Dermis blood vessel endothelial cell (primary cell): ENCODE measurements at regions not wholly inside any gene's neighbourhood (a gene's known extent, or its start where the extent isn't known, plus 50 kb on each side); places are given as distances from the start of the nearest gene placed in this dataset.
"Not testable (repeated sequence)": the region's sequence is repeated elsewhere in the genome, so short reads cannot be mapped to it uniquely, and the experiment has no call there.

Source experiments
- DNase-seq: peaks from one replicate; pipeline ENCODE4 v3.0.0; 2010

DNA sequence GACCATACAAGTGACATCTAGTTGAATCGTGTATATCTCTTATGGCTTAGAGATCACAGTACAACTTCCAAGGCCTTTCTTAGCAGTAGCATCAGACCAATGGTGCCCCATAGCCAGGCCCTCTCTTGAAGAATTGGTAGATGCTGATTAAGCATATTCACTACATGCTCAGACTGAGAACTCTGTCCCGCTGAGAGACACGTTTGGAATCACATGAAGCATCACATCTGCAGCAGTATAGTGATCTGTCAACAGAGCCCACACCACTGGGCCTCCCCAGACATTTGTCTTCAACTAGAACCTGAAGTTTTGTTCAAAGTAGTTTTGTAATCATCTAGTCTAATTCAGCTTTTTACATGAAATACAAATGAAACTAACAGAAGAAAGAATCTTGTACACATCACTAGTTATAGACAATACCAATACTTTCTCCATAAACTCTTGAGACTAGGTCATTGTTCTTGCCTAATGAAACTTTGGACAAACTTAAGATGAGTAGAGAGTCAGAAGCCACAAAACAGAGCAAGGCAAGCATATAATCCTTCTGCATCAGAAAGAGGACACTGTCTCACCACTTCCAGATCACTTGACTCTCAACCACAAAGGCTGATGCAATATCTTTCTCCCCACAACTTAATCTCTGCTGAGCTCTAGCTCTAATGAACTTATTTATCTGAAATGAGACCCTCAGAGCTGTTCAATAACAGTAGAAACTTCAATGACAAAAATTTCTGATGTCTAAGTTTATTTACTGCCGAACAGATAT lies 182.7 kb downstream of the TBX18 start:
- DNase-seq = no peak

DNA sequence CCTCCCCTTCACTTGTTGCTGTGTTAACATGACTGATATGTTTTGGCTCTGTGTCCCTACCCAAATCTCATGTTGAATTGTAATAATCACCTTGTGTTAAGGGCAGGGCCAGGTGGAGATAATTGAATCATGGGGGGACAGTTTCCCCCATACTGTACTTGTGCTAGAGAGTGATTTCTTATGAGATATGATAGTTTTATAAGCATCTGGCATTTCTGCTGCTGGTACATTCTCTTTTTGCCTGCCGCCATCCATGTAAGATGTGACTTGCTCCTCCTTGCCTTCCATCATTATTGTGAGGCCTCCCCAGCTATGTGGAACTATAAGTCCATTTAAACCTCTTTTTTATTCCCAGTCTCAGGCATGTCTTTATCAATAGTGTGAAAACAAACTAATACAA lies 185.0 kb downstream of the TBX18 start:
- DNase-seq = no peak

DNA sequence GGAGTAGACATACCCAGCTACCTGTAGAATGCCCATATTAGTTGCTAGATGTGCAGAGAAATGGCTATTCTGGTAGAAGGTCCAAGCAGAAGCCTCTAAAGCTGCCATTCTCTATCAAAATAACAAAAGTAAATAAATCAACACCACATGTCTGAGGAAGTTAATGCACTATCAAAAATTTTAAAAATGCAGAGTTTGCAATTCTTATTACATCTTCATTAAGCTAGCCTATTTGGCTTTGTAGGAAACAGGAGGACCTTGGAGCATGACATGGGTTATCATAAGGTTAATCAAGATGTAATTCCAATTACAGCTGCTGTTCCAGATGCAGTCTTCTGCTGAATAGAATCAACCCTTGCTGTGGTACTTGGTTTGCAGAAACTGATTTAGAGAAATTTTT lies 188.4 kb downstream of the TBX18 start:
- no peak for DNase-seq

GRCh38 chr6:84575264-84575663 lies 189.1 kb downstream of the TBX18 start:
- peak; percentile 89 for DNase-seq

GRCh38 chr6:84569882-84570281 lies 194.5 kb downstream of the TBX18 start:
- DNase-seq = no peak

DNA sequence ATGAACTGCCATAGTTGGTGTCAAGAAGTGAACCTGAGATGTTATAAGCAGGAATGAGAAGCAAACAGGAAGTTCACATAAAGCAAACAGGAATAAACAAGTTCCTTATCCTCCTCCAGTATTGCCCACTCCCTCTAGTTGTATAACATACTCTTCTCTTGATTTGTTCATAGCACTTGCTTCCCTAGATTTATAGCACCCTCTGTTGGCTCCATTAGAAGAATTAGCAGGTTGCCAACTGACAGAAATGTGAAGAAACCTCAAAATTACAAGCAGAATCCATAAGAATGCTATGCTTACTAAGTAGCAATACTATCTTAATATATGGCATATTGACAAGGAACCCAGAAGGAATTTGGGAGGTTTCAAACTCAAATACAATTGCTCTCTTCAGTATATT lies 195.4 kb downstream of the TBX18 start:
- peak; percentile 56 for DNase-seq

GRCh38 chr6:84565718-84566117 lies 198.7 kb downstream of the TBX18 start:
- DNase-seq = not testable (repeated sequence)

DNA sequence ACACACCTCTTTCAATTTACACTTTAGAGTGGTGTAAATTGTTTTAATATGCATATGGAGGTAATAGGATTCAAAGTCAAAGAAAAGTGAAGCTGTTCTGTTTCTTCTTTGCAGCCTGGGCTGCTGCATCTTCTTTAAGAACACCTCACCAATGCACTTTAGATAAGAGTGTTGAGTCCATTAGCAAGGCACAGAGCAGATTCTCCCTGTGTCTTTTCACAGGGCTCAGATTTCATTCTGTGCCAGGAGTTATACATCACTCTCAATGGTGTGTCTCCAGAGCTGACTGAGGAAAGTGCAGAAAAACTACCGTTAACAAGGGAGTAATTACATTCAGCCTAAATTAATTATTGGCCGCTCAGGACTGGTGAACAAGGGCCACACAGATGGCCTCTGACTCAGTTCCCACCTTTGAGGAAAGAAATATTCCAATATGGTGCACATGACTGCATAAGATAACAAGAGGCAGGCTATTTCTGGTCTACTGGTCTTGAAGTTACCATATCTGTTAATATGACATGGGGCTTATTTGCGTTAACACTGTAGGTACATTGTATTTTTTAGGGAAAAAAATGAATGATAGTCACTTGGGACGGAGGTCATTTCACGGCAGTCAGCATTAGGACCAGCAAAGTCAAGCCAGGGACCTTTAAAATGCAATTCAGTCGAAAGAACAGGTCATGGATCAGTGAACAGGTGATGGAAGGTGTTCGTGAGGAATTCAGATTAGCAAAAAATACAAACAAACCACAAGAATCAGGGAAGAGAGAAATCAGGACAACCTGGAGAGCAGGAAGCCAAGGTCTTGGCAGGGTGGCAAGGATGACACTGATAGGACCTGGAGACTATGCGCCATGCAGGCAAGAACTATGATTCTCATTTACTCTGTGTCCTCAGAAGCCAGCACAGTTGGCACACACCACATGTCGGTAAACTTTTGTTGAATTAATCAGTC lies 203.7 kb downstream of the TBX18 start:
- DNase-seq = no peak

DNA sequence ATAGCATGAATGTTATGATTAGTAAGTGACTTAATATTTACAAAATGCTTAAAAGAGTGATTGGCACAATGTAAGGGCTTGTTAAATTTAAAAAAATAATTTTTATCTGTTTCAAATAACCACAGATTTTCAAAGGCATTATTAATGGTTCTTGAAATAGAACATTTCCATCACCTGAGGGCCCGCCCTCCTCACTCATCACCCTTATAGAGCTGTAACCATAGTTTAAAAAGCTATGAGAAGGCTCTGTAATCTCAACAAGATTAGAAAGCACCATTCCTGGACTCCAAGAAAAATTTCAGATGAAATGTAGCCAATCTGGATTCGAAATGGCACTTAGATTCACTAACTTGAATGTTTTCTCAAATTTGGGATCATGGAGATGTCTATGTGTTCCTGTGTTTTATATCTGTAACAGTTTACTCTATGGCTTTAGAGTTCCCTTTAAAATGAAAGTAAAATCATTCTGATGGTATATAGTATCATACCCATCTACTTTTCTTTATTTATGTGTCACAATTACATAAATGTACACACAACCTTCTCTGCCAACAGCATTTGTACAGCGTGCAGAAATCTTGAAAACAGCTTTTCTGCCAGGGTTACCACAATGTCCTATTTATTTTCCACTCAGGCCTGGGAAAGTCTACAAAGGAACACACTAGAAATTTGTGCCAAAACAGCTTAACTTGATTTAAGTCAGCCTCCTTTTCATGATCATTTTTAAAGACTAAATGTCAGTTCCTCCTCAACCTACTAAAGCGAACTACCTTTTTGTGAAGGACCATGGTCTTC lies 207.7 kb downstream of the TBX18 start:
- no peak for DNase-seq

DNA sequence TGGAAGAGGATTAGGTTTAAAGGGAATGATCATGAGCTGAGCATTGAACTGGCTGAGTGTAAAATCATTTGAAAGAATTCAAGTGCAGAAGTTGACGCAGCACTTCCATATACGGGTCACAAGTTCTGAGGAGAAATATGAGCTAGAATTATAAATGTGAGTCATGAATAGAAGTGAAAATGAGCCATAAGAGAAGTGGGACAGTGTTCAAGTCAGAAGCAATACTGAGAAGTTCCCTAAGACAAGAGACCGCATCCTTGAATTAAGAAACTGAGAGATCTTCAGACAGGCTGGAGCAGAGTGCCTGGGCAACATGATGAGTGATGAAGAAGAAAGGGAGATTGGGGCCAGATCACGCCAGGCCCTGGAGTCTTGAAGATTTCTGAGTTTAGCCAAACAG lies 209.7 kb downstream of the TBX18 start:
- DNase-seq = no peak

DNA sequence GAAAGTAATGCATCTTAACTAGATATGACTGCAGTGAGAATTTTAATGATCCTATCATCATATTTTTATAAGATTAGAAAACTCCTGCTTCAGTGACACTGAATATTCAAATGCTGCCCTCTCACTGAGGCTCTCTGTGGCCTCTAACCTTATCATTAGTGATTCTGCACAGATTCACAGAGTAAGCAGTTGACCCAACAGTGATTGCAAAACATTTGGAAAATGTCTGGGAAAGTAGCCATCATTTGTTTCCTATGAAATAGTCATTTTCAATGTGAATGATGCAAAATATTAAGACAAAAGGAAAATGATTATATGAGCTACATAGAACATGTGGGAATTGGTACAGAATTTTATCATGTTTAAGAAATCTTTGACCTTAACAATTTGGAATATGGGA lies 210.3 kb downstream of the TBX18 start:
- no peak for DNase-seq

DNA sequence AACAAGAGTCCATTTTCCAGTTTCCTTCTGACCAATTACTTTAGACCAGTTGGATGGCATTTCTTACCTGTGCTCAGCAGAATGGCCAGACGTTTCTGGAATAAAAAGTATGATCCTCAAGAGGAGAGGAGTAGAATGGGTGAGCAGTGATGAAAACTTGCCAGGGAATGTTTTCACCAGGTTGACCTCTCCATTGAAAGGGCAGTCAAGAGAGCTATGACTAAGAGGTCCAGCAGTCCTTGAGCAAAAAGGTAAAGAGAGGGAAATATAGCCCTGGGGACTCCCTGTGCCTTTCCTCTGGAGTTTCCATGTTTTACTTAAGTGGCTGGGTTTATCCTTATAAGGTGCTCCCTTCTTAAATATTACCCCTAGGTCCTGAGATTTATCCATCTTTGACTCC lies 210.9 kb downstream of the TBX18 start:
- no peak for DNase-seq

DNA sequence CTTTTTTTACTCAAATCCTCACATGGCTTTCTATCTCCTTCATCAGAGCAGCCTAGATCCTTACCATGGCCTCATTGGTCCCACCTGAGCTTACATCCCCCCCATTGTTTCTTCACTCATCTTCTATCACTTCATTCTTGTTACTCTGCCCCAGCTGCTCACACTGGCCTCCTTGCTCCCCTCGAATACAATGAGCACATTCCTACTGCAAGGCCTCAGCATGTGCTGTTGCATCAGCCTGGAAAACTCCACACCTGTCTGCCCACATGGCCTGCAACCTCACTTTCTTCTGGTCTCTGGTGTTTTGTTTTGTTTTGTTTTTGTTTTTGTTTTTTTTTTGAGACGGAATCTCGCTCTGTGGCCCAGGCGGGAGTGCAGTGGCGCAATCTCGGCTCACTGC lies 212.6 kb downstream of the TBX18 start:
- DNase-seq = no peak

DNA sequence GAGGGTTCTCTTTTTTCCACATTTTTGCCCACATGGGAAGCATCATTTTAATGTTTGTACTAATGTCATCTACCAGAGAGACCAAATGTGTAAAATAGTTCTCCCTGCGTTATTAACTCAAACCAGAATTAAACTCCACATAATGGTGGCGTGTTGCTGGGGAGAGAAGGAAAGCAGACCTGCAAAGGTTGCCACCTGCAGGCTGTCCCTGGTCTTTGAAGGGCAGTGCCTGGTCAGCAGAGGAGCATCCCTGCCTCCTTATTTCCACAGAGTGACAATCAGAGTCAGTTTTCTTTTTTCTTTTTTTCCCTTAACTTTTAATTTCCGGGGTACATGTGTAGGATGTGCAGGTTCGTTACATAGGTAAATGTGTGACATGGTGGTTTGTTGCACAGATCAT lies 214.5 kb downstream of the TBX18 start:
- DNase-seq = peak; percentile 13

DNA sequence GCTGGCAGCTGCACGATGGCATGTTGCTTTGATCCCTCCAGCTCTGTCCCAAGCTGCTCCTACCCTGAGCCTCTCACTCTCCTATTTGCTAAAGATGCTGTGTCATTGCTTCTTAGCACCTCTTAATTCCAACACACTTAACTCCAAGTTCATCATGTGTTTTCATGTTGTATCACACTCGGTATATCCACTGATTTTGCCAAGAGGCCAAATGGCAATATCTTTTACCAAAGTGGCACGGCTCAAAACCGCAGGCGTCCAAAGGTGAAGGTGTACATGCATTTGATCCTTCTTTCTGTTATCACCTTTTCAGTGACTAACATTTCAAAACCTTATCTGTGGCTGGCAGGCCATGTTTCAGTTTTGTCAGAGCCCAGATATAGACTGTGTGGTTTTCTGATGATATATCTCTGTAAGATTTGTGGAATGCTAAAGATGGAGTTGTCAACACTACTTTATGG lies 217.0 kb downstream of the TBX18 start:
- DNase-seq = no peak

- peak; percentile 28 for DNase-seq
These were observed 217.9 kb downstream of the TBX18 start for GRCh38 chr6:84546427-84546914.

DNA sequence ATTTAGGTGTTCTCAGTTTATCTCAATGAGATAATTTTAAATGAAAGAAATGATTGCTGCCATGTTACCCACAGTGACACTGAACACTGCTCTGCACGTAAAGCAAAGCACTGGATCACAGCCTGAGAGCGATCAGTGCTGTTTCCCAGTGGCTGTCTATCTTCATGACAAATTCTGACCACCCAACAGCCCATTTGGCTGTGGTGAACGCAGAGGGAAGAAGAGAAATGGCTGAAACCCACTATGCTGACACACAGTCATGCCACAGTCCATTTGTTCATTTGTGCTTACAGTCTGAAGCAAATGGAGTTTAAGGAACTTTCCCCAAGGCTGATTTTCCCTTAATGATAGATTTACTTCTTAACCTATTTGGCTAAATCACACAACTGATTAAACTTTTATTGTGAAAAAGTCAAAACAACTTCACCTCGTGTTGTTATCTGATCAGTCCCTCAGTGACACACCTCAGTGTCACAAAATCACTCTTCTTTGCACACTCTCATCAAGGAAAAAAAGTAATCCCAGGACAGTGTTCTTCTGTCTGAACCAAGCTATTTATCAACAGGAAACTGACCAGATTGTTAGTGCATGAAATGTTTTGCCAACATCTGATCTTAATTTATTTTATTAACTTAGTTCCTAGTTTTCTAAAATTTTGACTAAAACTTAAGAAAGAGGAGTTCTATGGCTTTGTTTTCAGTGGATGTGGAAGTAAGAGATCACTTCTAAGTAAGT lies 225.1 kb downstream of the TBX18 start:
- no peak for DNase-seq

GRCh38 chr6:84536885-84537638 lies 227.3 kb downstream of the TBX18 start:
- DNase-seq = no peak

- no peak for DNase-seq
These were observed 236.2 kb downstream of the TBX18 start for GRCh38 chr6:84528201-84528600.

GRCh38 chr6:84526631-84527030 lies 237.8 kb downstream of the TBX18 start:
- no peak for DNase-seq

- no peak for DNase-seq
These were observed 238.5 kb downstream of the TBX18 start for GRCh38 chr6:84525907-84526306.
